EH (cell line): ENCODE measurements at regions not wholly inside any gene's neighbourhood (a gene's known extent, or its start where the extent isn't known, plus 50 kb on each side); places are given as distances from the start of the nearest gene placed in this dataset.
"Not testable (repeated sequence)": the region's sequence is repeated elsewhere in the genome, so short reads cannot be mapped to it uniquely, and the experiment has no call there.

Source experiments
- DNase-seq: peaks from one replicate; pipeline ENCODE4 v3.0.0-alpha.2; 2015; ENCODE audit warnings: low read depth

- DNase-seq: no peak
These were observed 185.9 kb upstream of the TPM1 start for GRCh38 chr15:62856466-62857246.

GRCh38 chr15:62857411-62857853, 185.1 kb upstream of the TPM1 start:
- no peak for DNase-seq

GRCh38 chr15:62858343-62858742, 184.2 kb upstream of the TPM1 start:
- DNase-seq: no peak

- DNase-seq: no peak
These were observed 179.8 kb upstream of the TPM1 start for GRCh38 chr15:62862717-62863116.

GRCh38 chr15:62866366-62866765, 176.2 kb upstream of the TPM1 start:
- no peak for DNase-seq

- DNase-seq: no peak
These were observed 174.7 kb upstream of the TPM1 start for GRCh38 chr15:62867844-62868243.

- peak; percentile 75 for DNase-seq
These were observed 174.0 kb upstream of the TPM1 start for GRCh38 chr15:62868507-62868906.

- no peak for DNase-seq
These were observed 173.4 kb upstream of the TPM1 start for GRCh38 chr15:62869116-62869515.

- DNase-seq: no peak
These were observed 172.3 kb upstream of the TPM1 start for GRCh38 chr15:62870216-62870615.

GRCh38 chr15:62870701-62871100, 171.8 kb upstream of the TPM1 start:
- DNase-seq: not testable (repeated sequence)

GRCh38 chr15:62873203-62873602, 169.3 kb upstream of the TPM1 start:
- peak; percentile 51 for DNase-seq

- no peak for DNase-seq
These were observed 168.5 kb upstream of the TPM1 start for GRCh38 chr15:62874064-62874463.

GRCh38 chr15:62874959-62875625, 167.5 kb upstream of the TPM1 start:
- no peak for DNase-seq

GRCh38 chr15:62875626-62876021, 166.9 kb upstream of the TPM1 start:
- DNase-seq: no peak

- DNase-seq: no peak
These were observed 165.2 kb upstream of the TPM1 start for GRCh38 chr15:62877276-62877857.

GRCh38 chr15:62878070-62878469, 164.5 kb upstream of the TPM1 start:
- DNase-seq: no peak

GRCh38 chr15:62879770-62880169, 162.8 kb upstream of the TPM1 start:
- DNase-seq: no peak

GRCh38 chr15:62880278-62880677, 162.3 kb upstream of the TPM1 start:
- DNase-seq: peak; percentile 77

- DNase-seq: no peak
These were observed 161.5 kb upstream of the TPM1 start for GRCh38 chr15:62881056-62881455.

- DNase-seq: peak; percentile 96
These were observed 158.5 kb upstream of the TPM1 start for GRCh38 chr15:62883938-62884479.

GRCh38 chr15:62886431-62887071, 156.0 kb upstream of the TPM1 start:
- DNase-seq: peak; percentile 54

GRCh38 chr15:62887113-62887570, 155.4 kb upstream of the TPM1 start:
- DNase-seq: peak; percentile 63
